Panc1 (cell line): ENCODE measurements at regions not wholly inside any gene's neighbourhood (a gene's known extent, or its start where the extent isn't known, plus 50 kb on each side); places are given as distances from the start of the nearest gene placed in this dataset.
A peak's percentile ranks its signal among the peaks of the same experiment; 100 is the strongest.

Experiments used
- ATAC-seq: fragments of 200-7000 bp; cut with Tn5 transposase; 2 replicates; pipeline ENCODE4 v1.9.1; 2020; ENCODE audit warnings: mild to moderate bottlenecking, moderate library complexity
- BruUV-seq: library from RNA; stranded (reverse); fragments of 400-500 nt; replicated peaks from 2 replicates; lab custom pipeline; 2021; lab: Mats Ljungman, UMichigan
- CTCF ChIA-PET: fragments of 300-600 bp; sonication (Branson Sonifier 250); formaldehyde crosslinking; loops from one replicate; lab custom pipeline; 2022; ENCODE audit warnings: antibody characterized with exemption; lab: Charles Lee
- POLR2A ChIA-PET: fragments of 300-600 bp; sonication (Branson Sonifier 250); formaldehyde crosslinking; loops from one replicate; lab custom pipeline; 2022; ENCODE audit warnings: antibody characterized with exemption; lab: Charles Lee
- DNase-seq: peaks from one replicate; pipeline ENCODE4 v3.0.0-alpha.2; 2010; ENCODE audit warnings: low read depth, low spot score
- H3K27ac ChIP-seq: 2 replicates; pipeline ENCODE4 v1.5.1; 2011; ENCODE audit warnings: mild to moderate bottlenecking, low read length, inconsistent platforms
- H3K27me3 ChIP-seq: fragments of 200-500 bp; sonication (Bioruptor generic); 2 replicates; pipeline ENCODE4 v1.6.0; 2014; ENCODE audit warnings: low read length, inconsistent platforms; ENCODE audit not compliant: control insufficient read depth, insufficient read depth
- H3K36me3 ChIP-seq: fragments of 200-500 bp; sonication (Bioruptor generic); 2 replicates; pipeline ENCODE4 v1.5.1; 2014; ENCODE audit warnings: inconsistent platforms, mild to moderate bottlenecking, low read length, moderate library complexity; ENCODE audit not compliant: control insufficient read depth, insufficient read depth
- H3K4me1 ChIP-seq: 2 replicates; pipeline ENCODE4 v1.5.1; 2011; ENCODE audit warnings: inconsistent platforms, mild to moderate bottlenecking, low read length, moderate library complexity; ENCODE audit not compliant: control insufficient read depth, insufficient read depth
- H3K4me3 ChIP-seq, 2 experiments: 2 replicates each; pipeline ENCODE4 v1.5.1; 2011 to 2012; ENCODE audit warnings: low read depth in 2 of 2, low read length in 2 of 2, mild to moderate bottlenecking in 2 of 2, inconsistent platforms in 1 of 2, moderate library complexity in 1 of 2
- H3K9me3 ChIP-seq: fragments of 200-500 bp; sonication (Bioruptor generic); 2 replicates; pipeline ENCODE4 v1.5.1; 2014; ENCODE audit warnings: low read depth, mild to moderate bottlenecking, inconsistent platforms, low read length, moderate library complexity; ENCODE audit not compliant: control insufficient read depth, insufficient read depth
- CTCF ChIP-seq: fragments of 450-650 bp; IDR thresholded peaks from 2 replicates; pipeline ENCODE4 v1.5.1; 2017; ENCODE audit warnings: mild to moderate bottlenecking
- POLR2AphosphoS5 ChIP-seq: IDR thresholded peaks from 2 replicates; pipeline ENCODE4 v1.6.1; 2012; ENCODE audit warnings: mild to moderate bottlenecking, low read depth, low read length, moderate library complexity
- REST ChIP-seq, 2 experiments: IDR thresholded peaks; 2 replicates each; pipeline ENCODE4 v1.6.1; 2011 to 2012; ENCODE audit warnings: low read depth in 2 of 2, control low read depth in 1 of 2, low read length in 1 of 2, mild to moderate bottlenecking in 1 of 2, moderate library complexity in 1 of 2; ENCODE audit not compliant: insufficient read depth in 1 of 2
- SIN3A ChIP-seq: IDR thresholded peaks from 2 replicates; pipeline ENCODE4 v1.6.1; 2012; ENCODE audit warnings: low read depth, mild to moderate bottlenecking, low read length, moderate library complexity, borderline replicate concordance; ENCODE audit not compliant: insufficient read depth
- TCF7L2 ChIP-seq: IDR thresholded peaks from 2 replicates; pipeline ENCODE4 v1.6.1; 2011; ENCODE audit warnings: mild to moderate bottlenecking, low read depth, low read length, inconsistent platforms
- in situ Hi-C: cut with HindIII; loops from 2 replicates; pipeline ENCODE4 v1.10.0; 2016; ENCODE audit warnings: low sequenced_read_pairs, low pct_unique_long_range_greater_than_20kb
- intact Hi-C: fragments of 100-400 bp; cut with micrococcal nuclease; formaldehyde crosslinking; loops from one replicate; pipeline ENCODE4 v1.10.0; 2022; ENCODE audit not compliant: unreplicated experiment

GRCh38 chr5:74290634-74291241, 349.8 kb downstream of the ENC1 start:
- Histone ChIP-seq H3K36me3 (no peaks in the 10 kb centered on the region), H3K9me3 (no peaks in the 10 kb centered on the region), H3K27me3 (no peaks in the 10 kb centered on the region), H3K4me3 (no peak overlapping the region), H3K27ac (no peak overlapping the region), H3K4me1 (no peaks in the 10 kb centered on the region)
- no TSS peak for BruUV-seq
- in situ Hi-C loops (no loop called here), intact Hi-C loops (no loop called here)
- TF ChIP-seq REST (IDR thresholded peaks at IDR 0.05; ENCODE audit: insufficient read depth in 1 of 2, low read depth in 2 of 2, low read length in 1 of 2) (no peak), SIN3A (no peak), POLR2AphosphoS5 (no peak), TCF7L2 (no peak), CTCF (no peak)
- CTCF ChIA-PET, result no interaction called here
- ATAC-seq, result 0 out of 2 replicates have a peak, but pooled peaks have one; percentile 51
- no peak for DNase-seq
- POLR2A ChIA-PET, result no interaction called here

- ChIA-PET POLR2A (no interaction called here), CTCF (no interaction called here)
- Histone ChIP-seq H3K4me1 (no peaks in the 10 kb centered on the region), H3K27ac (no peak overlapping the region), H3K36me3 (no peaks in the 10 kb centered on the region), H3K27me3 (no peaks in the 10 kb centered on the region), H3K4me3 (no peak overlapping the region), H3K9me3 (no peaks in the 10 kb centered on the region)
- intact Hi-C loops (no loop called here), in situ Hi-C loops (no loop called here)
- TF ChIP-seq REST (IDR thresholded peaks at IDR 0.05; ENCODE audit: insufficient read depth in 1 of 2, low read depth in 2 of 2, low read length in 1 of 2) (no peak), SIN3A (no peak), CTCF (no peak), TCF7L2 (no peak)
- ATAC-seq (no peak), DNase-seq (no peak)
- BruUV-seq, result no TSS peak
Measured at GRCh38 chr5:74289691-74290090, 350.8 kb downstream of the ENC1 start.
